Activated naive CD4-positive, alpha-beta T cell treated with Interleukin-2 at 50 U/mL for 16 hours (primary cell): ENCODE measurements at regions not wholly inside any gene's neighbourhood (a gene's known extent, or its start where the extent isn't known, plus 50 kb on each side); places are given as distances from the start of the nearest gene placed in this dataset.

Source experiments
- DNase-seq: peaks from one replicate; pipeline ENCODE4 v3.0.0-alpha.2; 2020

GRCh38 chr2:47315475-47315874 is 53.6 kb upstream of the EPCAM start:
- no peak for DNase-seq

- no peak for DNase-seq
Observed at GRCh38 chr2:47313728-47314127, 55.4 kb upstream of the EPCAM start.

GRCh38 chr2:47313141-47313691 is 55.9 kb upstream of the EPCAM start:
- DNase-seq, result no peak

- no peak for DNase-seq
Observed at GRCh38 chr2:47312491-47312850, 56.6 kb upstream of the EPCAM start.

- no peak for DNase-seq
Observed at GRCh38 chr2:47311764-47312490, 57.2 kb upstream of the EPCAM start.

- DNase-seq, result no peak
Observed at GRCh38 chr2:47310801-47311560, 58.1 kb upstream of the EPCAM start.

GRCh38 chr2:47309952-47310800 is 58.9 kb upstream of the EPCAM start:
- no peak for DNase-seq

GRCh38 chr2:47309472-47309951 is 59.6 kb upstream of the EPCAM start:
- DNase-seq, result no peak

GRCh38 chr2:47307066-47307465 is 62.0 kb upstream of the EPCAM start:
- no peak for DNase-seq

- no peak for DNase-seq
Observed at GRCh38 chr2:47304654-47305053, 64.5 kb upstream of the EPCAM start.

- DNase-seq, result no peak
Observed at GRCh38 chr2:47303341-47304148, 65.6 kb upstream of the EPCAM start.

- DNase-seq, result no peak
Observed at GRCh38 chr2:47302308-47302707, 66.8 kb upstream of the EPCAM start.

GRCh38 chr2:47301731-47302130 is 67.4 kb upstream of the EPCAM start:
- DNase-seq, result no peak

- DNase-seq, result no peak
Observed at GRCh38 chr2:47301277-47301618, 67.9 kb upstream of the EPCAM start.

GRCh38 chr2:47300609-47301276 is 68.4 kb upstream of the EPCAM start:
- no peak for DNase-seq

GRCh38 chr2:47300081-47300480 is 69.0 kb upstream of the EPCAM start:
- DNase-seq, result no peak

GRCh38 chr2:47299555-47299954 is 69.6 kb upstream of the EPCAM start:
- no peak for DNase-seq

- no peak for DNase-seq
Observed at GRCh38 chr2:47298771-47299170, 70.3 kb upstream of the EPCAM start.

GRCh38 chr2:47297767-47298425 is 71.2 kb upstream of the EPCAM start:
- DNase-seq, result no peak

GRCh38 chr2:47295981-47296635 is 73.0 kb upstream of the EPCAM start:
- no peak for DNase-seq
